AG09309 (cell line): ENCODE measurements at regions not wholly inside any gene's neighbourhood (a gene's known extent, or its start where the extent isn't known, plus 50 kb on each side); places are given as distances from the start of the nearest gene placed in this dataset.

Experiments
- DNase-seq: peaks from one replicate; pipeline ENCODE4 v3.0.0-alpha.2; 2010; ENCODE audit warnings: low read depth
- H3K4me3 ChIP-seq: 2 replicates; pipeline ENCODE4 v1.5.1; 2011; ENCODE audit warnings: mild to moderate bottlenecking, low read depth, low read length, moderate library complexity; ENCODE audit not compliant: control insufficient read depth
- TF ChIP-seq, protein P1 (sequence below): IDR thresholded peaks from 2 replicates; pipeline ENCODE4 v1.5.1; 2011; ENCODE audit warnings: mild to moderate bottlenecking, low read depth, low read length, inconsistent platforms; ENCODE audit not compliant: insufficient read depth, control insufficient read depth; ENCODE audit errors: missing control alignments

- H3K4me3 ChIP-seq = no peak overlapping the region
- TF ChIP-seq, protein P1, sequence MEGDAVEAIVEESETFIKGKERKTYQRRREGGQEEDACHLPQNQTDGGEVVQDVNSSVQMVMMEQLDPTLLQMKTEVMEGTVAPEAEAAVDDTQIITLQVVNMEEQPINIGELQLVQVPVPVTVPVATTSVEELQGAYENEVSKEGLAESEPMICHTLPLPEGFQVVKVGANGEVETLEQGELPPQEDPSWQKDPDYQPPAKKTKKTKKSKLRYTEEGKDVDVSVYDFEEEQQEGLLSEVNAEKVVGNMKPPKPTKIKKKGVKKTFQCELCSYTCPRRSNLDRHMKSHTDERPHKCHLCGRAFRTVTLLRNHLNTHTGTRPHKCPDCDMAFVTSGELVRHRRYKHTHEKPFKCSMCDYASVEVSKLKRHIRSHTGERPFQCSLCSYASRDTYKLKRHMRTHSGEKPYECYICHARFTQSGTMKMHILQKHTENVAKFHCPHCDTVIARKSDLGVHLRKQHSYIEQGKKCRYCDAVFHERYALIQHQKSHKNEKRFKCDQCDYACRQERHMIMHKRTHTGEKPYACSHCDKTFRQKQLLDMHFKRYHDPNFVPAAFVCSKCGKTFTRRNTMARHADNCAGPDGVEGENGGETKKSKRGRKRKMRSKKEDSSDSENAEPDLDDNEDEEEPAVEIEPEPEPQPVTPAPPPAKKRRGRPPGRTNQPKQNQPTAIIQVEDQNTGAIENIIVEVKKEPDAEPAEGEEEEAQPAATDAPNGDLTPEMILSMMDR = no peak
- DNase-seq = no peak
Measured at GRCh38 chr6:156181506-156181905, 595.7 kb upstream of the ARID1B start.

GRCh38 chr6:156175971-156176421, 601.2 kb upstream of the ARID1B start:
- no peak for DNase-seq
- H3K4me3 ChIP-seq = no peak overlapping the region
- TF ChIP-seq, protein P1 = no peak

DNA sequence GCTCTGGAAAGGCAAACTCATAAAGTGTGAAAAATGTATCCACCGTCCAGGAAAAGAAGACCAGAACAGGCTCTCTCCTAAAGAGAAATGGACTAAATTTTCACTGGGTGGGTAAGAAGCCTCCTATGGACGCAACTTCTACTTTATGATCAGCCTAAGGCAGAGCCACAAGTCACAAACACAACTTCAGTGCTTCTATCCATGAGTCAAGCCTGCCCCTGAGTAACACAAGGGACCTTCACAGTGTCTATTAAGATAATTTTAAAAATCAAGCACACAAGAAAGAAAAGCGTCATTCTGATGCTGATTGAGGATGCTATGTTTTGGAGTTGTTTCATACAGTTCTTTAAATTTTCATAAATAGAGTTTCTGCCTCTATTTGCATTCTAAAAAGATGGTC, 601.7 kb upstream of the ARID1B start:
- TF ChIP-seq, protein P1 = no peak
- no peak overlapping the region for H3K4me3 ChIP-seq
- DNase-seq = no peak

DNA sequence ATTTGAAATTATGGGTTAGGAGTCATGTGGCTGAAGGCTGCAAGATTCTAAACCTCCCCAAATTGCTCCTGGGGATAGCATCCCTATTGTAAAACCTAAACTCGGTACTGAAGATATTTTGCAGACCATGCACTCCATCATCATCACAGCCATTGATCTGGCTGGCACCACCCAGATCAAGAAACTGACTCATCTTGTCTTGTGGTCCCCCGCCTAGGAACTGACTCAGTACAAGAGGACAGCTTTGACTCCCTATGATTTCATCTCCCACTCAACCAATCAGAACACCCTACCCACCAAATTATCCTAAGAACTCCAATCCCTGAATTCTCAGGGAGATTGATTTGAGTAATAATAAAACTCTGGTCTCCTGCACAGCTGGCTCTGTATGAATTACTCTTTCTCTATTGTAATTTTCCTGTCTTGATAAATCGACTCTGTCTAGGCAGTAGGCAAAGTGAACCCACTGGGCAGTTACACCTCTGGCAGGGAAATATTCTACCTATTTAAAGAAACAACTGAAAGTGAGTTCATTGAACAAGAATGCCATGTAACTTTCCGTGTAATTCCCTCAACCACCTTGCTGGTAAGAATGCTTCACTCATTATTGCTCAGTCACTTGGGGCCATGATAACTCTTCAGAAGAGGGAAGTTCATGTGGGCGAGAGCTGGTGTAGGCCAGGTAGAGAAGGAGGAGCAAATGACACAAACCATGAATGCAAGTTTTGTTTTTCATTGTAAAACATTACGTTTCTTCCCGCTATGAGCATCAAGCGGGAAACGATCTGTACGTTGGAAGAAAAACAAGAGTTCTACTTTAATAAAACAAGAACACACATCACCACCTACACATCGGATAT, 602.9 kb upstream of the ARID1B start:
- TF ChIP-seq, protein P1 = no peak
- DNase-seq = no peak
- no peak overlapping the region for H3K4me3 ChIP-seq

GRCh38 chr6:156169371-156169770, 607.8 kb upstream of the ARID1B start:
- TF ChIP-seq, protein P1 = no peak
- DNase-seq = no peak

DNA sequence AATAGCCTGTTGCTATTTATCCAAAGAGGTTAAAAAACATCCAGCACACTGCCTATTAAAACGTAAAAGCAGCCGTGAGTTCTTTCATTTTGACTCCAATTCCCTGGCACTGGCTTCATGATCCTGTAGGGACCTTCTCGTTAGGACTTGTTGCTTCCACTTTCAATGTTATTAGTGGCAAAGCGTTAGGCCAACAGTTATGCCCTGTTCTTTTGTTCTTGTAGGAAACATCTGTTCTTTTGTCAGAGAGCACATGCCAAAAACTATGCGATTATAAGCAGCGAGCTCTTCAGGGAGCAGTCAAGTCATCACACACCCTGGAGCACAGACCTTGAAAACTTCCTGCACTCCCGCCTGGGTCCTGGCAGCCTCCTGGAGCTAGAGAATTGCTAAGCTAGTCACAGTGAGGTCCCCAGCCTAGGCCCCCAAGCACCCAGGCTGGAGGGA, 609.5 kb upstream of the ARID1B start:
- TF ChIP-seq, protein P1 = no peak
- H3K4me3 ChIP-seq = no peak overlapping the region
- DNase-seq = no peak

More at GRCh38 chr6:156169371-156169770, 607.8 kb upstream of the ARID1B start:
- no peak overlapping the region for H3K4me3 ChIP-seq
